HFFc6 (cell line): ENCODE measurements at regions not wholly inside any gene's neighbourhood (a gene's known extent, or its start where the extent isn't known, plus 50 kb on each side); places are given as distances from the start of the nearest gene placed in this dataset.
A peak's percentile ranks its signal among the peaks of the same experiment; 100 is the strongest.

Experiments
- DNase-seq: peaks from one replicate; pipeline ENCODE4 v3.0.0-alpha.2; 2018
- H3K27ac Mint-ChIP-seq: 2 replicates; pipeline ENCODE4 v1.8.0; 2020; ENCODE audit warnings: mild to moderate bottlenecking, mixed read lengths
- H3K27me3 Mint-ChIP-seq: 2 replicates; pipeline ENCODE4 v1.8.0; 2021; ENCODE audit warnings: mild to moderate bottlenecking, moderate library complexity, mixed read lengths; ENCODE audit not compliant: insufficient read depth
- H3K36me3 Mint-ChIP-seq: 2 replicates; pipeline ENCODE4 v1.8.0; 2021; ENCODE audit warnings: low read depth, mixed read lengths
- H3K4me1 Mint-ChIP-seq: 2 replicates; pipeline ENCODE4 v1.8.0; 2020; ENCODE audit warnings: low read depth, mixed read lengths
- H3K4me3 Mint-ChIP-seq: 2 replicates; pipeline ENCODE4 v1.8.0; 2020; ENCODE audit warnings: mild to moderate bottlenecking, moderate library complexity, mixed read lengths
- H3K9me3 Mint-ChIP-seq: 2 replicates; pipeline ENCODE4 v1.8.0; 2020; ENCODE audit warnings: mild to moderate bottlenecking, mixed read lengths
- TF ChIP-seq, protein P1 (sequence below): fragments of 200-600 bp; sonication (generic); IDR thresholded peaks from 2 replicates; pipeline ENCODE4 v1.5.0; 2021; ENCODE audit warnings: antibody characterized with exemption, mild to moderate bottlenecking

DNA sequence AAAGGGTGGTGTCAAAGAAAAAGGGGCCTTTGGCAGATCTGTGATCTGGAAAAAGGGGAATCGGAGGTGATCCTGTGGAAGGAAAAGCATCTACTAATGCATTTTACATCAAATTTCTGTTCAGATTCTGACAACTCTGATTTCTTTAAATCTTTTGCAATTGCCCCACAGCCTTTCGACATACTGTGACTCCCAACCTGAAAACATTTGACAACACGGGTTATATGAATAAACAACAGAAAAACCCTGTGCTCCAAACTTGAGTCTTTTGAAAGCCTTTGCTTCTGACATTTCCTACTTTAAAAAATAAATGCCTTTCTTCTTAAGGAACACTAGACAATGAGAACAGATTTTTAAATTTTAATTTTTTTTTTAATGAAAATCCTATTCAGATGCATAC, 231.9 kb upstream of the HMGA2 start:
- no peak overlapping the region for H3K27ac Mint-ChIP-seq
- no peak for DNase-seq
- H3K9me3 Mint-ChIP-seq, result no peaks in the 10 kb centered on the region
- no peaks in the 10 kb centered on the region; the same call in 1 of the 2 replicates for H3K27me3 Mint-ChIP-seq
- H3K36me3 Mint-ChIP-seq, result no peaks in the 10 kb centered on the region; the same call in 1 of the 2 replicates
- TF ChIP-seq, protein P1, sequence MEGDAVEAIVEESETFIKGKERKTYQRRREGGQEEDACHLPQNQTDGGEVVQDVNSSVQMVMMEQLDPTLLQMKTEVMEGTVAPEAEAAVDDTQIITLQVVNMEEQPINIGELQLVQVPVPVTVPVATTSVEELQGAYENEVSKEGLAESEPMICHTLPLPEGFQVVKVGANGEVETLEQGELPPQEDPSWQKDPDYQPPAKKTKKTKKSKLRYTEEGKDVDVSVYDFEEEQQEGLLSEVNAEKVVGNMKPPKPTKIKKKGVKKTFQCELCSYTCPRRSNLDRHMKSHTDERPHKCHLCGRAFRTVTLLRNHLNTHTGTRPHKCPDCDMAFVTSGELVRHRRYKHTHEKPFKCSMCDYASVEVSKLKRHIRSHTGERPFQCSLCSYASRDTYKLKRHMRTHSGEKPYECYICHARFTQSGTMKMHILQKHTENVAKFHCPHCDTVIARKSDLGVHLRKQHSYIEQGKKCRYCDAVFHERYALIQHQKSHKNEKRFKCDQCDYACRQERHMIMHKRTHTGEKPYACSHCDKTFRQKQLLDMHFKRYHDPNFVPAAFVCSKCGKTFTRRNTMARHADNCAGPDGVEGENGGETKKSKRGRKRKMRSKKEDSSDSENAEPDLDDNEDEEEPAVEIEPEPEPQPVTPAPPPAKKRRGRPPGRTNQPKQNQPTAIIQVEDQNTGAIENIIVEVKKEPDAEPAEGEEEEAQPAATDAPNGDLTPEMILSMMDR, result no peak
- peaks cover 56% of the 10 kb centered on the region for H3K4me1 Mint-ChIP-seq
- H3K4me3 Mint-ChIP-seq, result no peak overlapping the region

- Mint-ChIP-seq H3K4me1 (peaks cover 65% of the 10 kb centered on the region), H3K4me3 (peak overlapping the region; percentile 38), H3K27me3 (no peaks in the 10 kb centered on the region; the same call in 1 of the 2 replicates), H3K27ac (peak overlapping the region; percentile 80), H3K36me3 (peaks cover 6% of the 10 kb centered on the region; the same call in 1 of the 2 replicates), H3K9me3 (no peaks in the 10 kb centered on the region)
- TF ChIP-seq, protein P1, result no peak
- peak; percentile 85 for DNase-seq
Observed at GRCh38 chr12:65593239-65593701, 231.0 kb upstream of the HMGA2 start.

- Mint-ChIP-seq H3K4me1 (peaks cover 67% of the 10 kb centered on the region), H3K4me3 (peak overlapping the region; percentile 38), H3K27ac (peak overlapping the region; percentile 80), H3K9me3 (no peaks in the 10 kb centered on the region), H3K27me3 (no peaks in the 10 kb centered on the region; the same call in 1 of the 2 replicates), H3K36me3 (peaks cover 8% of the 10 kb centered on the region; the same call in 1 of the 2 replicates)
- TF ChIP-seq, protein P1, result no peak
- DNase-seq, result no peak
Observed at GRCh38 chr12:65594409-65594808, 229.9 kb upstream of the HMGA2 start.

DNA sequence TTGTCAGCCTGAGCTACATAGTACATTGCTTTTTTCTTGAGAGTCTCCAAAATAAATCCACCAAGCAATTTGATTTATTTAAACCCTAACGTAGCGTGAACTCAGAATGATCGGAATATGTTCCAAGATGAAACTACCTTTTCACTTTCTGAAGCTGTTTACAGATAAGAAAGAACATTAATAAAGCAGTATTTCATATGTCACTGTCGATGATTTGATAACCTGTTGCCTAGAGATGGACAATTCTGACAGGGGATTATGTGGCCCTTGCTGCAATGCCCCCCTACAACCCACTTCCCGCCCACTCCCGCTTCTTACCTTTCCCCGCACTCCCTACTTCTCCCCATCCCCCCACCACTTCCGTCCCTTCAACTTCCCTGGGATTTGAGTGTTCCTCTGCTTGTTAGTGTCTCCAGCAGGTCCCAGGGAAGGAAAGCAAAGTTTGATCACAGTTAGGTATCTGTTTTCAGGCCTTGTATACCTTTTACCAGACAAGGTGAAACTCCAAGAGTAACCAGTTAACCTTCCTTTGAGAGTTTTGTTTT, 229.2 kb upstream of the HMGA2 start:
- Mint-ChIP-seq H3K27me3 (no peaks in the 10 kb centered on the region; the same call in 1 of the 2 replicates), H3K4me1 (peaks cover 67% of the 10 kb centered on the region), H3K36me3 (peaks cover 8% of the 10 kb centered on the region; the same call in 1 of the 2 replicates), H3K9me3 (no peaks in the 10 kb centered on the region), H3K4me3 (no peak overlapping the region), H3K27ac (no peak overlapping the region; the same call in 1 of the 2 replicates)
- TF ChIP-seq, protein P1, result no peak
- DNase-seq, result no peak

GRCh38 chr12:65596514-65597091, 227.7 kb upstream of the HMGA2 start:
- TF ChIP-seq, protein P1, result no peak
- Mint-ChIP-seq H3K9me3 (no peaks in the 10 kb centered on the region), H3K36me3 (0 out of 2 replicates have a peak, but pooled peaks cover 8% of the 10 kb centered on the region), H3K27ac (peak overlapping the region; percentile 63), H3K27me3 (no peaks in the 10 kb centered on the region; the same call in 1 of the 2 replicates), H3K4me1 (peaks cover 80% of the 10 kb centered on the region), H3K4me3 (no peak overlapping the region)
- no peak for DNase-seq
